HepG2 (cell line): ENCODE measurements at regions not wholly inside any gene's neighbourhood (a gene's known extent, or its start where the extent isn't known, plus 50 kb on each side); places are given as distances from the start of the nearest gene placed in this dataset.

Experiments used
- ATAC-seq: fragments of 200-7000 bp; cut with Tn5 transposase; 3 replicates; pipeline ENCODE4 v1.9.1; 2020; ENCODE audit warnings: mild to moderate bottlenecking, moderate library complexity
- BruUV-seq: library from RNA; stranded (reverse); fragments of 400-500 nt; replicated peaks from 2 replicates; lab custom pipeline; 2021; lab: Mats Ljungman, UMichigan
- CTCF ChIA-PET: fragments of 300-600 bp; formaldehyde crosslinking; extraction: SDS; loops from one replicate; lab custom pipeline; 2021; ENCODE audit warnings: low total read pairs, inconsistent platforms, low intra/inter-chr PET ratio; lab: Yijun Ruan, JAX
- POLR2A ChIA-PET: fragments of 350-600 bp; sonication (Branson Sonifier 250); formaldehyde crosslinking; loops from one replicate; lab custom pipeline; 2020; ENCODE audit warnings: antibody characterized with exemption, inconsistent platforms; lab: Yijun Ruan, JAX
- DNase-seq: peaks from one replicate; pipeline ENCODE4 v3.0.0-alpha.2; 2015; ENCODE audit warnings: low spot score
- FAIRE-seq: peaks from 3 replicates; lab custom pipeline; 2011; peaks lifted over from hg19 to GRCh38; lab: Jason Lieb, UNC
- H2AFZ ChIP-seq: one replicate; pipeline ENCODE4 v1.6.1; 2011; ENCODE audit warnings: low read length, inconsistent platforms
- H3K27ac ChIP-seq: fragments of 300-600 bp; 3 replicates; pipeline ENCODE4 v1.8.0; 2011; ENCODE audit warnings: mixed run types, mild to moderate bottlenecking, mixed read lengths, low read length, inconsistent platforms; ENCODE audit not compliant: insufficient read depth; ENCODE audit errors: extremely low read length
- H3K27me3 ChIP-seq, 2 experiments: fragments of 200-600 bp in 1 of 2; 2 replicates in 1 of 2; 3 replicates in 1 of 2; pipeline versions ENCODE4 v1.6.0 to v1.8.0; 2011; ENCODE audit warnings: low read length in 2 of 2, mild to moderate bottlenecking in 2 of 2, moderate library complexity in 2 of 2, inconsistent platforms in 1 of 2; ENCODE audit not compliant: insufficient read depth in 2 of 2, control insufficient read depth in 1 of 2
- H3K36me3 ChIP-seq, 2 experiments: fragments of 200-600 bp in 1 of 2; replicated peaks in 1 of 2; 2 replicates in 1 of 2; 3 replicates in 1 of 2; pipeline versions ENCODE4 v1.5.1 to v1.8.0; 2011; ENCODE audit warnings: low read length in 2 of 2, inconsistent platforms in 1 of 2; ENCODE audit not compliant: insufficient read depth in 2 of 2, control insufficient read depth in 1 of 2
- H3K4me1 ChIP-seq: 2 replicates; pipeline ENCODE4 v1.5.1; 2012; ENCODE audit warnings: low read length, inconsistent platforms; ENCODE audit not compliant: insufficient read depth
- H3K4me2 ChIP-seq: 2 replicates; pipeline ENCODE4 v1.6.0; 2011; ENCODE audit warnings: low read depth, low read length, inconsistent platforms
- H3K4me3 ChIP-seq, 3 experiments: fragments of 200-600 bp in 1 of 3; sonication (generic), shearing (Covaris generic) in 1 of 3; replicated peaks in 1 of 3; 2 replicates each; pipeline ENCODE4 v1.5.1; 2011 to 2016; ENCODE audit warnings: low read length in 3 of 3, inconsistent platforms in 2 of 3, low read depth in 2 of 3, mild to moderate bottlenecking in 2 of 3, control low read depth in 1 of 3, mixed read lengths in 1 of 3; ENCODE audit not compliant: insufficient read depth in 1 of 3
- H3K79me2 ChIP-seq: one replicate; pipeline ENCODE4 v1.6.1; 2011; ENCODE audit warnings: low read length, inconsistent platforms; ENCODE audit not compliant: insufficient read depth
- H3K9ac ChIP-seq: 2 replicates; pipeline ENCODE4 v1.6.0; 2011; ENCODE audit warnings: mild to moderate bottlenecking, low read depth, low read length, inconsistent platforms; ENCODE audit not compliant: insufficient read depth
- H3K9me3 ChIP-seq: 2 replicates; pipeline ENCODE4 v1.5.1; 2012; ENCODE audit warnings: mild to moderate bottlenecking, low read length
- H4K20me1 ChIP-seq: 2 replicates; pipeline ENCODE4 v1.6.0; 2011; ENCODE audit warnings: inconsistent platforms, mild to moderate bottlenecking, low read length, moderate library complexity; ENCODE audit not compliant: insufficient read depth
- ESRRA ChIP-seq: sonication (generic); formaldehyde crosslinking; IDR thresholded peaks from 2 replicates; pipeline ENCODE4 v1.5.1; 2020; ENCODE audit warnings: mild to moderate bottlenecking, low read depth, missing genetic modification reagents
- FOXC1 ChIP-seq: sonication (generic); formaldehyde crosslinking; IDR thresholded peaks from 2 replicates; pipeline ENCODE4 v1.8.0; 2022; ENCODE audit warnings: mild to moderate bottlenecking, missing genetic modification reagents, borderline replicate concordance
- GZF1 ChIP-seq: sonication (generic); formaldehyde crosslinking; IDR thresholded peaks from 2 replicates; pipeline ENCODE4 v1.5.1; 2020; ENCODE audit warnings: mild to moderate bottlenecking, missing genetic modification reagents
- HMGXB4 ChIP-seq, 2 experiments: sonication (generic) in 1 of 2; formaldehyde crosslinking in 1 of 2; IDR thresholded peaks; 2 replicates each; pipeline versions ENCODE4 v1.4.0 to v1.6.1; 2018 to 2020; ENCODE audit warnings: missing genetic modification reagents in 2 of 2, borderline replicate concordance in 1 of 2, low read depth in 1 of 2, mild to moderate bottlenecking in 1 of 2, missing biosample characterization in 1 of 2
- KDM3A ChIP-seq: IDR thresholded peaks from 2 replicates; pipeline ENCODE4 v1.6.1; 2018; ENCODE audit warnings: low read depth, missing compliant biosample characterization
- MBNL3 ChIP-seq: fragments of 250-450 bp; sonication (Bioruptor Pico); conservative IDR thresholded peaks from 2 replicates; pipeline ENCODE4 v1.8.0; 2022; ENCODE audit warnings: mild to moderate bottlenecking, inconsistent platforms
- MLLT10 ChIP-seq: sonication (generic); formaldehyde crosslinking; IDR thresholded peaks from 2 replicates; pipeline ENCODE4 v1.4.0; 2020; ENCODE audit warnings: missing genetic modification reagents
- ONECUT2 ChIP-seq: sonication (generic); formaldehyde crosslinking; IDR thresholded peaks from 2 replicates; pipeline ENCODE4 v1.4.0; 2020; ENCODE audit warnings: missing genetic modification reagents
- PAXIP1 ChIP-seq: sonication (generic); formaldehyde crosslinking; conservative IDR thresholded peaks from 2 replicates; pipeline ENCODE4 v1.4.0; 2020; ENCODE audit warnings: mild to moderate bottlenecking, missing genetic modification reagents, moderate library complexity
- SRSF9 ChIP-seq: fragments of 200-400 bp; formaldehyde crosslinking; IDR thresholded peaks from 2 replicates; pipeline ENCODE4 v1.6.1; 2018; ENCODE audit warnings: borderline replicate concordance, mild to moderate bottlenecking, low read depth, low read length; ENCODE audit not compliant: insufficient read depth, poor library complexity, severe bottlenecking
- TAF1 ChIP-seq: sonication (generic); formaldehyde crosslinking; IDR thresholded peaks from 2 replicates; pipeline ENCODE4 v1.4.0; 2020; ENCODE audit warnings: missing genetic modification reagents
- ZBTB20 ChIP-seq: sonication (generic); formaldehyde crosslinking; IDR thresholded peaks from 2 replicates; pipeline ENCODE4 v1.8.1; 2023; ENCODE audit warnings: missing genetic modification reagents, low read depth, mild to moderate bottlenecking, borderline replicate concordance
- ZNF331 ChIP-seq: sonication (generic); formaldehyde crosslinking; IDR thresholded peaks from 2 replicates; pipeline ENCODE4 v1.4.0; 2020; ENCODE audit warnings: missing genetic modification reagents
- ZNF792 ChIP-seq: IDR thresholded peaks from 2 replicates; pipeline ENCODE4 v1.6.1; 2016
- WGBS: methylation state at CpG from one replicate; pipeline ENCODE4 v1.1.6; 2017; ENCODE audit warnings: low lambda C conversion rate; 5-methylcytosine and 5-hydroxymethylcytosine counted together
- in situ Hi-C: cut with HindIII; loops from 2 replicates; pipeline ENCODE4 v1.10.0; 2017; ENCODE audit warnings: low pct_unique_long_range_greater_than_20kb; ENCODE audit not compliant: extremely low pct_ligation_motif_present
- intact Hi-C: fragments of 100-400 bp; cut with micrococcal nuclease; formaldehyde crosslinking; loops from one replicate; pipeline ENCODE4 v1.10.0; 2022; ENCODE audit not compliant: unreplicated experiment
- TF ChIP-seq, protein P1 (sequence below): sonication (generic); formaldehyde crosslinking; IDR thresholded peaks from 2 replicates; pipeline ENCODE4 v1.4.0; 2020; ENCODE audit warnings: missing genetic modification reagents, borderline replicate concordance

GRCh38 chr7:130937016-130937415 lies 203.0 kb upstream of the KLF14 start:
- no peak overlapping the region for H3K4me2 ChIP-seq
- 96% methylated on average over 2 of the region's 2 CpGs for WGBS
- peaks cover 95% of the 10 kb centered on the region for H3K79me2 ChIP-seq
- DNase-seq (no peak), ATAC-seq (no peak), FAIRE-seq (no peak)
- POLR2A ChIA-PET = interaction anchor here (1.0 to 1.2 kb wide), 2 partner anchors 22 to 37 kb away, joined by 3 read pairs; no protein-coding TSS in a partner anchor
- no TSS peak for BruUV-seq
- intact Hi-C loops (no loop called here), in situ Hi-C loops (no loop called here)
- no peak overlapping the region for H3K27ac ChIP-seq
- peaks cover 58% of the 10 kb centered on the region for H3K4me1 ChIP-seq
- no peak overlapping the region for H3K9ac ChIP-seq
- CTCF ChIA-PET = no interaction called here
- H3K4me3 ChIP-seq = no peak overlapping the region
- no peak overlapping the region for H2AFZ ChIP-seq
- H3K27me3 ChIP-seq = no peaks in the 10 kb centered on the region
- H3K36me3 ChIP-seq = peaks cover 4% of the 10 kb centered on the region in 2 experiments; a peak in 1 of 5 replicates
- H3K9me3 ChIP-seq = no peaks in the 10 kb centered on the region
- H4K20me1 ChIP-seq = no peaks in the 10 kb centered on the region; the same call in 1 of the 2 replicates
- TF ChIP-seq GZF1 (CRISPR knock-in tag) (no peak), SRSF9 (no peak), MBNL3 (CRISPR knock-in tag) (no peak), TAF1 (CRISPR knock-in tag) (no peak), ZNF792 (CRISPR knock-in tag) (no peak), ZBTB20 (CRISPR knock-in tag) (no peak), HMGXB4 (CRISPR knock-in tag; IDR thresholded peaks at IDR 0.05; ENCODE audit: borderline replicate concordance in 1 of 2, low read depth in 1 of 2) (no peak), MLLT10 (CRISPR knock-in tag) (no peak), FOXC1 (CRISPR knock-in tag) (no peak), ONECUT2 (CRISPR knock-in tag) (no peak), ZNF331 (CRISPR knock-in tag) (no peak), PAXIP1 (CRISPR knock-in tag) (no peak), ESRRA (CRISPR knock-in tag) (no peak), KDM3A (no peak)
- TF ChIP-seq, protein P1, sequence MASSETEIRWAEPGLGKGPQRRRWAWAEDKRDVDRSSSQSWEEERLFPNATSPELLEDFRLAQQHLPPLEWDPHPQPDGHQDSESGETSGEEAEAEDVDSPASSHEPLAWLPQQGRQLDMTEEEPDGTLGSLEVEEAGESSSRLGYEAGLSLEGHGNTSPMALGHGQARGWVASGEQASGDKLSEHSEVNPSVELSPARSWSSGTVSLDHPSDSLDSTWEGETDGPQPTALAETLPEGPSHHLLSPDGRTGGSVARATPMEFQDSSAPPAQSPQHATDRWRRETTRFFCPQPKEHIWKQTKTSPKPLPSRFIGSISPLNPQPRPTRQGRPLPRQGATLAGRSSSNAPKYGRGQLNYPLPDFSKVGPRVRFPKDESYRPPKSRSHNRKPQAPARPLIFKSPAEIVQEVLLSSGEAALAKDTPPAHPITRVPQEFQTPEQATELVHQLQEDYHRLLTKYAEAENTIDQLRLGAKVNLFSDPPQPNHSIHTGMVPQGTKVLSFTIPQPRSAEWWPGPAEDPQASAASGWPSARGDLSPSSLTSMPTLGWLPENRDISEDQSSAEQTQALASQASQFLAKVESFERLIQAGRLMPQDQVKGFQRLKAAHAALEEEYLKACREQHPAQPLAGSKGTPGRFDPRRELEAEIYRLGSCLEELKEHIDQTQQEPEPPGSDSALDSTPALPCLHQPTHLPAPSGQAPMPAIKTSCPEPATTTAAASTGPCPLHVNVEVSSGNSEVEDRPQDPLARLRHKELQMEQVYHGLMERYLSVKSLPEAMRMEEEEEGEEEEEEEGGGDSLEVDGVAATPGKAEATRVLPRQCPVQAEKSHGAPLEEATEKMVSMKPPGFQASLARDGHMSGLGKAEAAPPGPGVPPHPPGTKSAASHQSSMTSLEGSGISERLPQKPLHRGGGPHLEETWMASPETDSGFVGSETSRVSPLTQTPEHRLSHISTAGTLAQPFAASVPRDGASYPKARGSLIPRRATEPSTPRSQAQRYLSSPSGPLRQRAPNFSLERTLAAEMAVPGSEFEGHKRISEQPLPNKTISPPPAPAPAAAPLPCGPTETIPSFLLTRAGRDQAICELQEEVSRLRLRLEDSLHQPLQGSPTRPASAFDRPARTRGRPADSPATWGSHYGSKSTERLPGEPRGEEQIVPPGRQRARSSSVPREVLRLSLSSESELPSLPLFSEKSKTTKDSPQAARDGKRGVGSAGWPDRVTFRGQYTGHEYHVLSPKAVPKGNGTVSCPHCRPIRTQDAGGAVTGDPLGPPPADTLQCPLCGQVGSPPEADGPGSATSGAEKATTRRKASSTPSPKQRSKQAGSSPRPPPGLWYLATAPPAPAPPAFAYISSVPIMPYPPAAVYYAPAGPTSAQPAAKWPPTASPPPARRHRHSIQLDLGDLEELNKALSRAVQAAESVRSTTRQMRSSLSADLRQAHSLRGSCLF = no peak
